Mammary epithelial cell (primary cell): ENCODE measurements at regions not wholly inside any gene's neighbourhood (a gene's known extent, or its start where the extent isn't known, plus 50 kb on each side); places are given as distances from the start of the nearest gene placed in this dataset.

Experiments
- EZH2 ChIP-seq: IDR thresholded peaks from 2 replicates; pipeline ENCODE4 v1.6.1; 2012; ENCODE audit warnings: low read length, inconsistent platforms, borderline replicate concordance
- TF ChIP-seq, protein P1 (sequence below), 2 donors: IDR thresholded peaks in 1 of 2; conservative IDR thresholded peaks in 1 of 2; 2 replicates each; pipeline ENCODE4 v1.5.1; 2011 to 2012; ENCODE audit warnings: inconsistent platforms in 2 of 2, low read length in 2 of 2, mild to moderate bottlenecking in 2 of 2, control low read depth in 1 of 2, low read depth in 1 of 2; ENCODE audit not compliant: insufficient read depth in 1 of 2; ENCODE audit errors: extremely low read depth in 1 of 2

- no peak for TF ChIP-seq EZH2
- TF ChIP-seq, protein P1, sequence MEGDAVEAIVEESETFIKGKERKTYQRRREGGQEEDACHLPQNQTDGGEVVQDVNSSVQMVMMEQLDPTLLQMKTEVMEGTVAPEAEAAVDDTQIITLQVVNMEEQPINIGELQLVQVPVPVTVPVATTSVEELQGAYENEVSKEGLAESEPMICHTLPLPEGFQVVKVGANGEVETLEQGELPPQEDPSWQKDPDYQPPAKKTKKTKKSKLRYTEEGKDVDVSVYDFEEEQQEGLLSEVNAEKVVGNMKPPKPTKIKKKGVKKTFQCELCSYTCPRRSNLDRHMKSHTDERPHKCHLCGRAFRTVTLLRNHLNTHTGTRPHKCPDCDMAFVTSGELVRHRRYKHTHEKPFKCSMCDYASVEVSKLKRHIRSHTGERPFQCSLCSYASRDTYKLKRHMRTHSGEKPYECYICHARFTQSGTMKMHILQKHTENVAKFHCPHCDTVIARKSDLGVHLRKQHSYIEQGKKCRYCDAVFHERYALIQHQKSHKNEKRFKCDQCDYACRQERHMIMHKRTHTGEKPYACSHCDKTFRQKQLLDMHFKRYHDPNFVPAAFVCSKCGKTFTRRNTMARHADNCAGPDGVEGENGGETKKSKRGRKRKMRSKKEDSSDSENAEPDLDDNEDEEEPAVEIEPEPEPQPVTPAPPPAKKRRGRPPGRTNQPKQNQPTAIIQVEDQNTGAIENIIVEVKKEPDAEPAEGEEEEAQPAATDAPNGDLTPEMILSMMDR (conservative IDR thresholded peaks at IDR 0.05 in 1 of 2, IDR thresholded peaks at IDR 0.05 in 1 of 2; ENCODE audit: extremely low read depth in 1 of 2, insufficient read depth in 1 of 2, low read depth in 1 of 2, low read length in 2 of 2) = no peak
Observed at GRCh38 chr4:122522944-122523343, 66.4 kb upstream of the IL2 start.
